Ishikawa (cell line): ENCODE measurements at regions not wholly inside any gene's neighbourhood (a gene's known extent, or its start where the extent isn't known, plus 50 kb on each side); places are given as distances from the start of the nearest gene placed in this dataset.

Experiments
- CEBPB ChIP-seq: IDR thresholded peaks from 2 replicates; pipeline ENCODE4 v1.6.1; 2012
- CREB1 ChIP-seq: IDR thresholded peaks from 2 replicates; pipeline ENCODE4 v1.6.1; 2012; ENCODE audit warnings: low read depth
- NFIC ChIP-seq: IDR thresholded peaks from 2 replicates; pipeline ENCODE4 v1.6.1; 2012
- RAD21 ChIP-seq: IDR thresholded peaks from 2 replicates; pipeline ENCODE4 v1.6.1; 2012; ENCODE audit warnings: low read depth
- YY1 ChIP-seq: IDR thresholded peaks from 2 replicates; pipeline ENCODE4 v1.6.1; 2012; ENCODE audit warnings: low read depth
- ZBTB7A ChIP-seq: IDR thresholded peaks from 2 replicates; pipeline ENCODE4 v1.6.1; 2012; ENCODE audit warnings: low read depth

DNA sequence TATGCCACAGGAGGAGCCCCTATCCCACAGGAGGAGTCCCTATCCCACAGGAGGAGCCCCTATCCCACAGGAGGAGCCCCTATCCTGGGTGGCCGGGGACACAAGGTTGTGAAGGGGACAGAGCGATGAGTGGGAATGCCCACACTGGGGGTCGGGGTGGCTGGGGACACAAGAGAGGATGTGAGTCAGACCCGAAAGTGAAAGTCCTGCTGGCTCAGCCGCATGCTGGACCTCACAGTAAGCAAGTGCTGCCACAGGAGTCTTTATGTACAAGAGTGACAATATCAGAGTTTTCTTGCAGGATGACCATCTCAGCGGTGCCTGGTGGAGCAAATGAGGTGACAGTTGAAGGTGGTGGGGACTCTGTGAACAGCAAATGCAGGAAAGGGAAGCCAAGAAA is 93.7 kb downstream of the PSMB1 start:
- TF ChIP-seq NFIC (no peak), CEBPB (no peak)

DNA sequence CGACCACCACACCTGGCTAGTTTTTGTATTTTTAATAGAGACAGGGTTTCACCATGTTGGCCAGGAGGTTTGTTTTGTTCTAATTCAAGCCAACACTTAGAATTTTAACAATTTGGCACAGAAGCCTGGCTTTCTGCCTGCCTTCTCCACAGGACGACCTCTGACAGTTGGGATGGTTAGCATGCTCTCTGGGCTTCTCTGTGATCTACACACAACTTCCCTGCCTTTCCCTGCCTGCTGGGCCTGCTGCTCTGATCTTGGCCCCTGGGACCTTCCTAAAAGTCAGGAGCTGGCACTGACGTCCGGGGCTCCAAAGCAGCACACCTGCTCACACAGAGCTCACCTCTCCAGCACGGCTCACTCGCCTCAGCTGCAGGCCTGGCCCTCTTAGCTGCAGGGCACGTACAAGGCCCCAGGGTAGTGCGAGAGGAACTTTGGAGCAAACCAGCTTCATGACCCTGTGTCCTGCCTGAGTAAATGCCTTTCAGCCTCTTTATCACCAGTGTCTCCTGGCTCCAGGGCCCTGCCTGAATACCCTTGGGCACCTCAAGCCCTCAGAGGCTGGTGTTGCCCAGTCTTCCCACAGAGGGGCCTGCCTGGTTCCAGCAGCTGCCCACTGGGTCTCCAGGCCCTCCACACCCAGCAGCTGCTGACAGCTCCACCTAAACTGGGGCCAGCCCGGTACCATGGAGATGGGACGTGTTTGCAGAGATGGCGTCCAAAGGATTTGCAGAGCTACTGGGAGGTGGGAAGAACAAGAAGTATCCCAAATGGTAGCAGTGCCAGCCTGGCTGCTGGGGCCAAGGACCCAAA is 96.0 kb downstream of the PSMB1 start:
- no peak for TF ChIP-seq RAD21
- no peak for TF ChIP-seq CEBPB
- no peak for TF ChIP-seq NFIC
- no peak for TF ChIP-seq CREB1
- TF ChIP-seq YY1: no peak
- TF ChIP-seq ZBTB7A: no peak
